ENCODE measurements at regions not wholly inside any gene's neighbourhood (a gene's known extent, or its start where the extent isn't known, plus 50 kb on each side); places are given as distances from the start of the nearest gene placed in this dataset.

GRCh38 chr14:96638041-96638855 lies 136.1 kb downstream of the PAPOLA start:
- TF ChIP-seq CTCF (IDR thresholded peaks at IDR 0.05; ENCODE audit: unreplicated experiment), result no peak
- H3K36me3 Mint-ChIP-seq (ENCODE audit: insufficient read depth, unreplicated experiment), result no peaks in the 10 kb centered on the region
- H3K9me3 Mint-ChIP-seq (ENCODE audit: unreplicated experiment), result no peaks in the 10 kb centered on the region
- intact Hi-C loops (cut with micrococcal nuclease), result no loop called here
- no peak for DNase-seq (ENCODE audit: unreplicated experiment)
- H3K27me3 Mint-ChIP-seq (ENCODE audit: insufficient read depth, unreplicated experiment), result peaks cover 27% of the 10 kb centered on the region
- H3K4me3 Mint-ChIP-seq (ENCODE audit: unreplicated experiment), result no peak overlapping the region
- BruUV-seq (replicated peaks), result no TSS peak
- ChIA-PET CTCF (no interaction called here), POLR2A (no interaction called here)
- no peak overlapping the region for H3K27ac Mint-ChIP-seq (ENCODE audit: low read depth, unreplicated experiment)
- no peaks in the 10 kb centered on the region for H3K4me1 Mint-ChIP-seq (ENCODE audit: insufficient read depth, unreplicated experiment)

DNA sequence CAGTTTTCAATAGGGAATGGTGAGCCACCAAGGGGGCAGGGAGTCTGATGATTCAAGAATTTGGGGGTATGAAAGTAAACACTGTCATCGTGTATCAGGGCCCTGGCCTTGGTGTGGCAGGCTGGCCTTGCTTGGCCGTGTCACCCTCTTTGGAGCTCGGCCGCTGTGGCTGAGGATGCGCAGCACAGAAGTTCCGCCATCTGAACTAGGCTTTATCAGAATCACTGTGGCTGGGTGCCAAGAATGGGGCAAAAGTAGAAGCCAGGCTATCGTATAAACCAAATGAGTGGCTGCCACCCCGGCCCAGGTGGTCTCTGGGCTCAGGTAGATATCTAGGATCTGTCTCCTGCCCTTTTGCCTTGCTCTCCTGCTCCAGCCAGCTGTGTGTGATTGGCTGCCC lies 137.4 kb downstream of the PAPOLA start:
- peaks cover 27% of the 10 kb centered on the region for H3K27me3 Mint-ChIP-seq (ENCODE audit: insufficient read depth, unreplicated experiment)
- ChIA-PET CTCF (no interaction called here), POLR2A (no interaction called here)
- intact Hi-C loops (cut with micrococcal nuclease), result no loop called here
- H3K36me3 Mint-ChIP-seq (ENCODE audit: insufficient read depth, unreplicated experiment), result no peaks in the 10 kb centered on the region
- H3K4me3 Mint-ChIP-seq (ENCODE audit: unreplicated experiment), result no peak overlapping the region
- DNase-seq (ENCODE audit: unreplicated experiment), result no peak
- no peak overlapping the region for H3K27ac Mint-ChIP-seq (ENCODE audit: low read depth, unreplicated experiment)
- H3K9me3 Mint-ChIP-seq (ENCODE audit: unreplicated experiment), result no peaks in the 10 kb centered on the region
- H3K4me1 Mint-ChIP-seq (ENCODE audit: insufficient read depth, unreplicated experiment), result no peaks in the 10 kb centered on the region
- no peak for TF ChIP-seq CTCF (IDR thresholded peaks at IDR 0.05; ENCODE audit: unreplicated experiment)
- BruUV-seq (replicated peaks), result no TSS peak

DNA sequence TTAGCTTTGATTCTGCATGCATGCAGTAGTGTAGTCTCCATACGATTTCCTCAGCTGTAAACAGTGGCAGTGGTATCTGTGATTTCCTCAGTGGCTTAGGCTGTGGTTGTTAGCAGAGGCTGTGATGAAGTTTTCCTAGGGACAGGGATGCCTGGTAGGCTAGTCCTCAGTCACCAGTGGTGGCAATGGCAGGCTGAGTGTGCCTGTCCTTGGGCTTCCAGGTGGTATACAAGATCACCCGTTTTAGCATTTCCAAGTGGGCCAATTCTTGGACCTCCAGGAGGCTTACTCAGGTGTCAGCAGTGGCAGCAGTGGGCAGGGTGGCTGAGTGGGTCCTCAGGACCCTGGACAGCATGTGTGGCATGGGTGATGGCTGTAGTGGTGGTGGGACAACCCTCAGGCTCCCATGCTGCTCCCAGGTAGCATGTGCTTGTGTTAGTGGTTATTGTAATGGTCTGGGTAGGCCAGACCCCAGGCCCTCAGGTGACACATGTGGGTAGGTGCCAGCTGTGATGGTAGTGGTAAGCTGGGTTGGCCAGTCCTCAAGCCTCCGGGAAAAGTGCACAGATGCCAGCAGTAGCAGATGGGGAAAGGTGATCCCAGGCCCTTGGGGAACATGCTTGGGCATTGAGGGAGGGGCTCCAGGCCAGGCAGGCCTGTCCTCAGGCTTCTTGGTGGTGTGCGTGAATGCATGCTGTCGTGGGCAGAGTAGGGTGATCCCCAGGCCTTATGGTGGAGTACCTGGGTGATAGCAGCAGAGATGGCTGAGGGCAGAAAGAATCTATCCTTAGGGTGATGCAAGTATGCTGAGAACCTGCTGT lies 146.5 kb downstream of the PAPOLA start:
- H3K9me3 Mint-ChIP-seq (ENCODE audit: unreplicated experiment), result no peaks in the 10 kb centered on the region
- TF ChIP-seq CTCF (IDR thresholded peaks at IDR 0.05; ENCODE audit: unreplicated experiment), result no peak
- no peak for DNase-seq (ENCODE audit: unreplicated experiment)
- no peak overlapping the region for H3K4me3 Mint-ChIP-seq (ENCODE audit: unreplicated experiment)
- ChIA-PET CTCF (no interaction called here), POLR2A (no interaction called here)
- intact Hi-C loops (cut with micrococcal nuclease), result no loop called here
- H3K27me3 Mint-ChIP-seq (ENCODE audit: insufficient read depth, unreplicated experiment), result peaks cover 65% of the 10 kb centered on the region
- no peak overlapping the region for H3K27ac Mint-ChIP-seq (ENCODE audit: low read depth, unreplicated experiment)
- H3K4me1 Mint-ChIP-seq (ENCODE audit: insufficient read depth, unreplicated experiment), result no peaks in the 10 kb centered on the region
- BruUV-seq (replicated peaks), result no TSS peak
- peaks cover 6% of the 10 kb centered on the region for H3K36me3 Mint-ChIP-seq (ENCODE audit: insufficient read depth, unreplicated experiment)

- DNase-seq (ENCODE audit: unreplicated experiment), result no peak
- TF ChIP-seq CTCF (IDR thresholded peaks at IDR 0.05; ENCODE audit: unreplicated experiment), result no peak
- peaks cover 6% of the 10 kb centered on the region for H3K36me3 Mint-ChIP-seq (ENCODE audit: insufficient read depth, unreplicated experiment)
- no TSS peak for BruUV-seq (replicated peaks)
- H3K4me1 Mint-ChIP-seq (ENCODE audit: insufficient read depth, unreplicated experiment), result no peaks in the 10 kb centered on the region
- ChIA-PET POLR2A (no interaction called here), CTCF (no interaction called here)
- no peaks in the 10 kb centered on the region for H3K9me3 Mint-ChIP-seq (ENCODE audit: unreplicated experiment)
- no peak overlapping the region for H3K27ac Mint-ChIP-seq (ENCODE audit: low read depth, unreplicated experiment)
- no peak overlapping the region for H3K4me3 Mint-ChIP-seq (ENCODE audit: unreplicated experiment)
- peaks cover 65% of the 10 kb centered on the region for H3K27me3 Mint-ChIP-seq (ENCODE audit: insufficient read depth, unreplicated experiment)
- intact Hi-C loops (cut with micrococcal nuclease), result no loop called here
Observed at GRCh38 chr14:96649327-96649601, 147.1 kb downstream of the PAPOLA start.
